ENCODE measurements at regions not wholly inside any gene's neighbourhood (a gene's known extent, or its start where the extent isn't known, plus 50 kb on each side); places are given as distances from the start of the nearest gene placed in this dataset.

GRCh38 chr2:190591437-190591836 lies 56.9 kb upstream of the NEMP2 start:
- Histone ChIP-seq H2AFZ (ENCODE audit: low read depth, low read length) (no peak overlapping the region), H3K79me2 (ENCODE audit: control insufficient read depth, insufficient read depth, low read length) (no peaks in the 10 kb centered on the region), H3K9ac (ENCODE audit: insufficient read depth in 1 of 2, low read depth in 2 of 2, low read length in 2 of 2) (no peak overlapping the region), H3K9me3 (replicated peaks; ENCODE audit: control insufficient read depth, insufficient read depth, low read depth, low read length) (no peaks in the 10 kb centered on the region), H3K4me2 (ENCODE audit: insufficient read depth, low read length) (no peak overlapping the region), H3K4me3 (no peak overlapping the region), H3K36me3 (ENCODE audit: control insufficient read depth, insufficient read depth, low read length) (no peaks in the 10 kb centered on the region), H4K20me1 (replicated peaks; ENCODE audit: control insufficient read depth, insufficient read depth, low read length) (no peaks in the 10 kb centered on the region), H3K27ac (ENCODE audit: extremely low read depth, low read depth, low read length) (no peak overlapping the region), H3K27me3 (ENCODE audit: control insufficient read depth in 2 of 2, insufficient read depth in 2 of 2, low read length in 2 of 2) (no peaks in the 10 kb centered on the region), H3K9me1 (ENCODE audit: control insufficient read depth, insufficient read depth, low read length) (no peaks in the 10 kb centered on the region), H3K4me1 (replicated peaks in 1 of 2; ENCODE audit: control insufficient read depth in 2 of 2, insufficient read depth in 2 of 2, low read length in 2 of 2) (peaks cover 0 to 8% of the 10 kb centered on the region in 2 experiments; a peak in 2 of 5 replicates)
- no peak for ATAC-seq
- ChIA-PET POLR2A (no interaction called here), CTCF (ENCODE audit: low intra/inter-chr PET ratio) (no interaction called here)
- in situ Hi-C loops (cut with MboI) = no loop called here
- intact Hi-C loops (cut with micrococcal nuclease) = no loop called here
- no peak for DNase-seq (ENCODE audit: extremely low read depth in 1 of 4, low spot score in 3 of 4)
- WGBS (ENCODE audit: insufficient coverage, low coverage, missing lambda C conversion rate) = 94% methylated on average over 3 of the region's 3 CpGs
- BruUV-seq (replicated peaks) = no TSS peak
- no peak for FAIRE-seq
- TF ChIP-seq NRF1 (conservative IDR thresholded peaks at IDR 0.05 in 1 of 2, IDR thresholded peaks at IDR 0.05 in 1 of 2) (no peak), ATF7 (IDR thresholded peaks at IDR 0.05) (no peak), HDAC3 (IDR thresholded peaks at IDR 0.05; ENCODE audit: borderline replicate concordance, partially characterized antibody) (no peak), ZSCAN32 (CRISPR knock-in tag; IDR thresholded peaks at IDR 0.05) (no peak), POLR3G (IDR thresholded peaks at IDR 0.05; ENCODE audit: extremely low read depth, insufficient read length, insufficient replicate concordance) (no peak), RUNX1 (IDR thresholded peaks at IDR 0.05; ENCODE audit: low read depth) (no peak), SAP30 (IDR thresholded peaks at IDR 0.05; ENCODE audit: borderline replicate concordance, insufficient read depth, low read depth, low read length, poor library complexity, severe bottlenecking) (no peak), PHF21A (IDR thresholded peaks at IDR 0.05; ENCODE audit: borderline replicate concordance, low read depth) (no peak), HCFC1 (IDR thresholded peaks at IDR 0.05; ENCODE audit: low read depth, low read length) (no peak), EWSR1 (IDR thresholded peaks at IDR 0.05; ENCODE audit: borderline replicate concordance, low read depth, partially characterized antibody) (no peak), SNRNP70 (optimal IDR thresholded peaks at IDR 0.05; ENCODE audit: low read depth, low read length) (no peak), USF1 (CRISPR knock-in tag; IDR thresholded peaks at IDR 0.05) (no peak), NFE2 (IDR thresholded peaks at IDR 0.05; ENCODE audit: low read depth) (no peak), CBX1 (IDR thresholded peaks at IDR 0.05; ENCODE audit: low read depth) (no peak), ZNF354B (CRISPR knock-in tag; IDR thresholded peaks at IDR 0.05) (no peak), TCF7 (IDR thresholded peaks at IDR 0.05; ENCODE audit: borderline replicate concordance) (no peak), SIRT6 (IDR thresholded peaks at IDR 0.05; ENCODE audit: low read depth, low read length) (no peak), ZNF830 (CRISPR knock-in tag; IDR thresholded peaks at IDR 0.05) (no peak)
